H1 (cell line): ENCODE measurements at regions not wholly inside any gene's neighbourhood (a gene's known extent, or its start where the extent isn't known, plus 50 kb on each side); places are given as distances from the start of the nearest gene placed in this dataset.

Experiments
- CTCF ChIA-PET: fragments of 300-600 bp; sonication (Branson Sonifier 250); formaldehyde crosslinking; loops from one replicate; lab custom pipeline; 2021; ENCODE audit not compliant: partially characterized antibody; lab: Charles Lee
- POLR2A ChIA-PET: fragments of 300-600 bp; sonication (Branson Sonifier 250); formaldehyde crosslinking; loops from one replicate; lab custom pipeline; 2021; ENCODE audit warnings: inconsistent platforms; ENCODE audit not compliant: partially characterized antibody; lab: Charles Lee
- DNase-seq, 2 experiments: peaks; one replicate each; pipeline versions ENCODE4 v3.0.0 to v3.0.0-alpha.2; 2010 to 2022; ENCODE audit warnings: low spot score in 2 of 2, low read depth in 1 of 2, mixed read lengths in 1 of 2
- FAIRE-seq: peaks from 2 replicates; lab custom pipeline; 2011; peaks lifted over from hg19 to GRCh38; lab: Jason Lieb, UNC
- H2AFZ ChIP-seq: 2 replicates; pipeline ENCODE4 v1.8.1; 2012; ENCODE audit warnings: low read length, inconsistent platforms
- H2AK5ac ChIP-seq: 2 replicates; pipeline ENCODE4 v1.6.1; 2013; ENCODE audit warnings: low read depth, low read length
- H2BK120ac ChIP-seq: replicated peaks from 2 replicates; pipeline ENCODE3; 2013; ENCODE audit warnings: low read depth, low read length, inconsistent platforms
- H2BK12ac ChIP-seq: 2 replicates; pipeline ENCODE4 v1.6.1; 2013; ENCODE audit warnings: low read depth, low read length
- H2BK15ac ChIP-seq: 2 replicates; pipeline ENCODE4 v1.6.1; 2013; ENCODE audit warnings: low read length
- H2BK20ac ChIP-seq: 2 replicates; pipeline ENCODE4 v1.6.1; 2013; ENCODE audit warnings: low read length
- H2BK5ac ChIP-seq: 2 replicates; pipeline ENCODE4 v1.6.1; 2013; ENCODE audit warnings: low read depth, low read length
- H3K14ac ChIP-seq: 2 replicates; pipeline ENCODE4 v1.6.1; 2013; ENCODE audit warnings: inconsistent platforms; ENCODE audit not compliant: insufficient read length
- H3K18ac ChIP-seq: 2 replicates; pipeline ENCODE4 v1.6.1; 2013; ENCODE audit warnings: low read length; ENCODE audit errors: extremely low read depth
- H3K23ac ChIP-seq: 2 replicates; pipeline ENCODE4 v1.6.1; 2013; ENCODE audit warnings: inconsistent platforms; ENCODE audit not compliant: insufficient read length
- H3K23me2 ChIP-seq: 2 replicates; pipeline ENCODE4 v1.6.1; 2013; ENCODE audit warnings: low read depth, low read length
- H3K27ac ChIP-seq: 2 replicates; pipeline ENCODE4 v1.6.1; 2011; ENCODE audit warnings: low read depth, low read length, inconsistent platforms
- H3K27me3 ChIP-seq, 4 experiments: replicated peaks in 1 of 4; 1 replicate in 1 of 4; 2 replicates in 3 of 4; pipeline versions ENCODE4 v1.6.1 to v1.8.1; 2011 to 2013; ENCODE audit warnings: low read length in 3 of 4, mild to moderate bottlenecking in 3 of 4, inconsistent platforms in 2 of 4, mixed read lengths in 2 of 4, moderate library complexity in 1 of 4; ENCODE audit not compliant: control insufficient read depth in 3 of 4, insufficient read depth in 3 of 4; ENCODE audit errors: extremely low read depth in 1 of 4
- H3K36me3 ChIP-seq, 4 experiments: 2 replicates each; pipeline versions ENCODE4 v1.6.1 to v1.8.1; 2011 to 2013; ENCODE audit warnings: mild to moderate bottlenecking in 4 of 4, low read length in 3 of 4, moderate library complexity in 2 of 4, control low read depth in 1 of 4, inconsistent platforms in 1 of 4; ENCODE audit not compliant: insufficient read depth in 4 of 4, control insufficient read depth in 2 of 4
- H3K4ac ChIP-seq: replicated peaks from 2 replicates; pipeline ENCODE3; 2013; ENCODE audit warnings: low read length, low read depth, mixed read lengths, inconsistent platforms; ENCODE audit not compliant: insufficient read length
- H3K4me1 ChIP-seq, 4 experiments: replicated peaks in 1 of 4; 1 replicate in 1 of 4; 2 replicates in 3 of 4; pipeline versions ENCODE4 v1.6.1 to v1.8.1; 2011 to 2013; ENCODE audit warnings: low read length in 3 of 4, inconsistent platforms in 2 of 4, mixed read lengths in 1 of 4; ENCODE audit not compliant: insufficient read depth in 4 of 4, control insufficient read depth in 3 of 4
- H3K4me2 ChIP-seq, 2 experiments: 2 replicates each; pipeline versions ENCODE4 v1.6.1 to v1.8.1; 2011 to 2013; ENCODE audit warnings: low read depth in 2 of 2, low read length in 2 of 2, control low read depth in 1 of 2, inconsistent platforms in 1 of 2, mild to moderate bottlenecking in 1 of 2; ENCODE audit not compliant: insufficient read depth in 1 of 2
- H3K4me3 ChIP-seq, 4 experiments: fragments of 200-600, 300-600 bp in 1 of 4; sonication (generic), shearing (Covaris generic), sonication (Bioruptor Twin) in 1 of 4; 2 replicates each; pipeline versions ENCODE4 v1.5.1 to v1.8.1; 2011 to 2016; ENCODE audit warnings: low read length in 4 of 4, low read depth in 3 of 4, control low read depth in 2 of 4, inconsistent platforms in 2 of 4, mild to moderate bottlenecking in 2 of 4, mixed read lengths in 1 of 4, moderate library complexity in 1 of 4; ENCODE audit not compliant: insufficient read depth in 2 of 4; ENCODE audit errors: extremely low read depth in 1 of 4
- H3K56ac ChIP-seq: replicated peaks from 2 replicates; pipeline ENCODE3; 2013; ENCODE audit warnings: low read depth, mild to moderate bottlenecking, mixed read lengths, low read length, inconsistent platforms; ENCODE audit not compliant: insufficient read length
- H3K79me1 ChIP-seq: 2 replicates; pipeline ENCODE4 v1.6.1; 2013; ENCODE audit warnings: low read depth, low read length, control low read depth
- H3K79me2 ChIP-seq, 2 experiments: 2 replicates each; pipeline versions ENCODE4 v1.6.1 to v1.8.1; 2012 to 2013; ENCODE audit warnings: low read length in 2 of 2, mild to moderate bottlenecking in 2 of 2, inconsistent platforms in 1 of 2; ENCODE audit not compliant: insufficient read depth in 2 of 2, control insufficient read depth in 1 of 2
- H3K9ac ChIP-seq, 4 experiments: replicated peaks in 1 of 4; 1 replicate in 1 of 4; 2 replicates in 3 of 4; pipeline versions ENCODE4 v1.6.1 to v1.8.1; 2011 to 2013; ENCODE audit warnings: low read depth in 3 of 4, low read length in 3 of 4, control low read depth in 2 of 4, mild to moderate bottlenecking in 2 of 4, moderate library complexity in 2 of 4, inconsistent platforms in 1 of 4; ENCODE audit errors: extremely low read depth in 1 of 4
- H3K9me3 ChIP-seq, 2 experiments: 2 replicates each; pipeline versions ENCODE4 v1.6.1 to v1.8.1; 2012 to 2013; ENCODE audit warnings: mild to moderate bottlenecking in 2 of 2, moderate library complexity in 2 of 2, control low read depth in 1 of 2, inconsistent platforms in 1 of 2, low read depth in 1 of 2, low read length in 1 of 2, mixed read lengths in 1 of 2; ENCODE audit not compliant: insufficient read depth in 2 of 2
- H4K20me1 ChIP-seq, 2 experiments: replicated peaks in 1 of 2; 2 replicates each; pipeline versions ENCODE3 to v1.8.1; 2011 to 2013; ENCODE audit warnings: inconsistent platforms in 2 of 2, low read length in 2 of 2, mild to moderate bottlenecking in 1 of 2; ENCODE audit not compliant: insufficient read depth in 2 of 2, control insufficient read depth in 1 of 2
- H4K5ac ChIP-seq: 2 replicates; pipeline ENCODE4 v1.6.1; 2013; ENCODE audit warnings: low read length, low read depth, mixed read lengths, inconsistent platforms; ENCODE audit not compliant: insufficient read length
- H4K8ac ChIP-seq: 2 replicates; pipeline ENCODE4 v1.8.0; 2013; ENCODE audit warnings: mild to moderate bottlenecking, moderate library complexity, low read length, inconsistent platforms; ENCODE audit not compliant: insufficient read depth; ENCODE audit errors: extremely low read depth
- H4K91ac ChIP-seq: replicated peaks from 2 replicates; pipeline ENCODE3; 2013; ENCODE audit warnings: low read length, mixed read lengths, inconsistent platforms; ENCODE audit not compliant: insufficient read length
- CTBP2 ChIP-seq: IDR thresholded peaks from 2 replicates; pipeline ENCODE4 v1.7.0; 2011; ENCODE audit warnings: borderline replicate concordance, mild to moderate bottlenecking, moderate library complexity, mixed read lengths, low read length; ENCODE audit not compliant: insufficient read depth, insufficient read length
- EZH2 ChIP-seq: fragments of 200-600 bp; sonication (generic); IDR thresholded peaks from 2 replicates; pipeline ENCODE4 v1.7.1; 2012; ENCODE audit warnings: low read depth, mild to moderate bottlenecking, moderate library complexity, low read length, inconsistent platforms; ENCODE audit not compliant: severe bottlenecking
- FOSL1 ChIP-seq: IDR thresholded peaks from 2 replicates; pipeline ENCODE4 v1.6.1; 2011; ENCODE audit warnings: mild to moderate bottlenecking, low read depth, low read length, moderate library complexity; ENCODE audit not compliant: insufficient read depth
- GTF2F1 ChIP-seq: IDR thresholded peaks from 2 replicates; pipeline ENCODE4 v1.6.1; 2012; ENCODE audit warnings: low read depth, low read length, improper control_type of control experiment, borderline replicate concordance
- JUN ChIP-seq: IDR thresholded peaks from 2 replicates; pipeline ENCODE4 v1.6.1; 2011; ENCODE audit warnings: low read depth, mild to moderate bottlenecking, improper control_type of control experiment, low read length
- KDM1A ChIP-seq: fragments of 200-600, 300-600 bp; sonication (generic); IDR thresholded peaks from 2 replicates; pipeline ENCODE4 v1.7.1; 2016; ENCODE audit warnings: mild to moderate bottlenecking, low read length, borderline replicate concordance
- RAD21 ChIP-seq, 2 experiments: IDR thresholded peaks in 1 of 2; conservative IDR thresholded peaks in 1 of 2; 2 replicates each; pipeline ENCODE4 v1.6.1; 2011; ENCODE audit warnings: low read depth in 2 of 2, low read length in 2 of 2, improper control_type of control experiment in 1 of 2, inconsistent platforms in 1 of 2, mild to moderate bottlenecking in 1 of 2, moderate library complexity in 1 of 2
- RXRA ChIP-seq: IDR thresholded peaks from 2 replicates; pipeline ENCODE4 v1.6.1; 2011; ENCODE audit warnings: low read depth, mild to moderate bottlenecking, low read length, moderate library complexity; ENCODE audit not compliant: insufficient read depth
- SIN3A ChIP-seq, 2 experiments: IDR thresholded peaks in 1 of 2; conservative IDR thresholded peaks in 1 of 2; 2 replicates each; pipeline ENCODE4 v1.6.1; 2011 to 2012; ENCODE audit warnings: low read length in 2 of 2, improper control_type of control experiment in 1 of 2, low read depth in 1 of 2, mild to moderate bottlenecking in 1 of 2
- TEAD4 ChIP-seq: IDR thresholded peaks from 2 replicates; pipeline ENCODE4 v1.6.1; 2012; ENCODE audit warnings: low read depth, low read length, inconsistent platforms, mixed read lengths
- WGBS, 2 experiments: shearing (Covaris generic) in 1 of 2; methylation state at CpG; one replicate each; pipeline versions ENCODE4 v1.1.6 to v1.1.7; 2013 to 2015; ENCODE audit warnings: low lambda C conversion rate in 2 of 2, mixed read lengths in 2 of 2, inconsistent platforms in 1 of 2, low coverage in 1 of 2, missing lambda C conversion rate in 1 of 2; ENCODE audit not compliant: insufficient replicate concordance in 2 of 2, insufficient coverage in 1 of 2, insufficient read length in 1 of 2; ENCODE audit errors: extremely low coverage in 1 of 2, missing lambda C conversion rate in 1 of 2; 5-methylcytosine and 5-hydroxymethylcytosine counted together
- TF ChIP-seq, protein P1 (sequence below), 3 experiments: IDR thresholded peaks; 1 replicate in 2 of 3; 2 replicates in 1 of 3; pipeline versions ENCODE4 v1.5.1 to v1.6.1; 2011; ENCODE audit warnings: low read length in 3 of 3, mild to moderate bottlenecking in 3 of 3, inconsistent platforms in 2 of 3, low read depth in 1 of 3, moderate library complexity in 1 of 3; ENCODE audit not compliant: insufficient read depth in 1 of 3; ENCODE audit errors: control extremely low read depth in 1 of 3

DNA sequence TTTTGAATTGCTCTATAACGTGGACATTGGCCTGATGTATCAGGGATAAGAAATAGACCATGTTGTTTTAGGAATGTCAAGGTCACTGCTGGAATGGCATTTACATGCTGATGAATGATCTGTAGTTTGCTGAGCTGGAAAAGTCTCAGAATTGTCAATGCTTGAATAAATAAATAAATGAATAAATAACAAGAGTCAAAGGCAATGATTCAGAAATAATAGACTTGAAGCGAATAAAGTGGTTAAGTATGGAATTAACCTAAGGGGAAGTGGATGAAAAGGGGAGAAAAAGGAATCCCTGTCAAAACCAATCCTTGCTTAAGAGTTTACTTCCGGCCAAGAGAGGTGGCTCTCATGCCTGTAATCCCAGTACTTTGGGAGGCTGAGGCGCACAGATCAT lies 1620.0 kb downstream of the SUCLG1 start:
- no peak overlapping the region for H2BK20ac ChIP-seq
- H3K56ac ChIP-seq = no peak overlapping the region
- ChIA-PET POLR2A (no interaction called here), CTCF (interaction anchor here (0.6 kb wide), 1 partner anchor 1338 kb away, joined by 3 read pairs; no protein-coding TSS in a partner anchor)
- no peak overlapping the region for H3K23ac ChIP-seq
- H4K91ac ChIP-seq = no peak overlapping the region
- no peak overlapping the region for H2AK5ac ChIP-seq
- no peaks in the 10 kb centered on the region for H4K20me1 ChIP-seq
- WGBS, 2 experiments = 95% methylated on average over 4 of the region's 4 CpGs; no CpG with 5 or more reads in 1 of the 2 experiments
- FAIRE-seq (no peak), DNase-seq (no peak)
- no peak overlapping the region for H2BK15ac ChIP-seq
- H3K4me1 ChIP-seq = no peaks in the 10 kb centered on the region
- no peaks in the 10 kb centered on the region for H3K36me3 ChIP-seq
- no peak overlapping the region for H2BK12ac ChIP-seq
- no peak overlapping the region for H4K8ac ChIP-seq
- H3K4me2 ChIP-seq = no peak overlapping the region
- H3K27ac ChIP-seq = no peak overlapping the region
- no peak overlapping the region for H2AFZ ChIP-seq
- no peaks in the 10 kb centered on the region for H3K9me3 ChIP-seq
- no peaks in the 10 kb centered on the region for H3K27me3 ChIP-seq
- TF ChIP-seq RXRA = no peak
- no peak for TF ChIP-seq EZH2
- TF ChIP-seq, protein P1, sequence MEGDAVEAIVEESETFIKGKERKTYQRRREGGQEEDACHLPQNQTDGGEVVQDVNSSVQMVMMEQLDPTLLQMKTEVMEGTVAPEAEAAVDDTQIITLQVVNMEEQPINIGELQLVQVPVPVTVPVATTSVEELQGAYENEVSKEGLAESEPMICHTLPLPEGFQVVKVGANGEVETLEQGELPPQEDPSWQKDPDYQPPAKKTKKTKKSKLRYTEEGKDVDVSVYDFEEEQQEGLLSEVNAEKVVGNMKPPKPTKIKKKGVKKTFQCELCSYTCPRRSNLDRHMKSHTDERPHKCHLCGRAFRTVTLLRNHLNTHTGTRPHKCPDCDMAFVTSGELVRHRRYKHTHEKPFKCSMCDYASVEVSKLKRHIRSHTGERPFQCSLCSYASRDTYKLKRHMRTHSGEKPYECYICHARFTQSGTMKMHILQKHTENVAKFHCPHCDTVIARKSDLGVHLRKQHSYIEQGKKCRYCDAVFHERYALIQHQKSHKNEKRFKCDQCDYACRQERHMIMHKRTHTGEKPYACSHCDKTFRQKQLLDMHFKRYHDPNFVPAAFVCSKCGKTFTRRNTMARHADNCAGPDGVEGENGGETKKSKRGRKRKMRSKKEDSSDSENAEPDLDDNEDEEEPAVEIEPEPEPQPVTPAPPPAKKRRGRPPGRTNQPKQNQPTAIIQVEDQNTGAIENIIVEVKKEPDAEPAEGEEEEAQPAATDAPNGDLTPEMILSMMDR (IDR thresholded peaks at IDR 0.05; ENCODE audit: control extremely low read depth in 1 of 3, insufficient read depth in 1 of 3, low read depth in 1 of 3, low read length in 3 of 3) = no peak
- no peak for TF ChIP-seq SIN3A (conservative IDR thresholded peaks at IDR 0.05 in 1 of 2, IDR thresholded peaks at IDR 0.05 in 1 of 2; ENCODE audit: low read depth in 1 of 2, low read length in 2 of 2)
- no peak for TF ChIP-seq FOSL1
- no peak for TF ChIP-seq JUN
- no peak for TF ChIP-seq GTF2F1
- no peak for TF ChIP-seq TEAD4
- TF ChIP-seq CTBP2 = no peak
- TF ChIP-seq RAD21 (IDR thresholded peaks at IDR 0.05 in 1 of 2, conservative IDR thresholded peaks at IDR 0.05 in 1 of 2; ENCODE audit: low read depth in 2 of 2, low read length in 2 of 2) = no peak
- no peak for TF ChIP-seq KDM1A
- no peak overlapping the region for H3K9ac ChIP-seq
- no peak overlapping the region for H4K5ac ChIP-seq
- H3K79me2 ChIP-seq = no peaks in the 10 kb centered on the region
- H3K4ac ChIP-seq = no peak overlapping the region
- H3K23me2 ChIP-seq = no peaks in the 10 kb centered on the region; the same call in 1 of the 2 replicates
- no peak overlapping the region for H2BK120ac ChIP-seq
- no peaks in the 10 kb centered on the region for H3K79me1 ChIP-seq
- H3K18ac ChIP-seq = no peak overlapping the region
- no peak overlapping the region for H3K14ac ChIP-seq
- no peak overlapping the region for H2BK5ac ChIP-seq
- no peak overlapping the region for H3K4me3 ChIP-seq
